HEK293 (cell line): ENCODE measurements at regions not wholly inside any gene's neighbourhood (a gene's known extent, or its start where the extent isn't known, plus 50 kb on each side); places are given as distances from the start of the nearest gene placed in this dataset.

ENCODE experiments used
- CTCF ChIA-PET: fragments of 350-600 bp; formaldehyde crosslinking; extraction: SDS; loops from one replicate; lab custom pipeline; 2021; ENCODE audit warnings: antibody characterized with exemption; lab: Yijun Ruan, JAX
- POLR2A ChIA-PET: fragments of 300-600 bp; formaldehyde crosslinking; extraction: SDS; loops from one replicate; lab custom pipeline; 2020; ENCODE audit warnings: antibody characterized with exemption, inconsistent platforms; lab: Yijun Ruan, JAX
- H3K27ac ChIP-seq: fragments of 200-500 bp; sonication (Bioruptor generic); 2 replicates; pipeline ENCODE4 v1.5.1; 2014; ENCODE audit warnings: low read depth, low read length, control low read depth, inconsistent platforms; ENCODE audit errors: extremely low read depth
- H3K36me3 ChIP-seq, 2 experiments: fragments of 200-500 bp in 1 of 2; sonication (Bioruptor generic) in 1 of 2; 1 replicate in 1 of 2; 2 replicates in 1 of 2; pipeline ENCODE4 v1.5.1; 2014 to 2017; ENCODE audit warnings: inconsistent platforms in 2 of 2, low read length in 2 of 2; ENCODE audit not compliant: control insufficient read depth in 2 of 2, insufficient read depth in 1 of 2
- H3K4me1 ChIP-seq: fragments of 200-500 bp; sonication (Bioruptor generic); 2 replicates; pipeline ENCODE4 v1.5.1; 2014; ENCODE audit warnings: mild to moderate bottlenecking, low read length, inconsistent platforms; ENCODE audit not compliant: control insufficient read depth, insufficient read depth
- H3K4me3 ChIP-seq: 2 replicates; pipeline ENCODE4 v1.5.1; 2011; ENCODE audit warnings: low read depth, mild to moderate bottlenecking, control low read depth, low read length, moderate library complexity
- H3K9me3 ChIP-seq: fragments of 200-500 bp; sonication (Bioruptor generic); 2 replicates; pipeline ENCODE4 v1.5.1; 2014; ENCODE audit warnings: low read depth, low read length, inconsistent platforms; ENCODE audit not compliant: control insufficient read depth, insufficient read depth
- GLIS1 ChIP-seq: fragments of 450-650 bp; formaldehyde crosslinking; IDR thresholded peaks from 2 replicates; pipeline ENCODE4 v1.5.1; 2016; ENCODE audit warnings: missing biosample characterization, missing genetic modification characterization
- KLF10 ChIP-seq: fragments of 450-650 bp; IDR thresholded peaks from 2 replicates; pipeline ENCODE4 v1.5.1; 2018; ENCODE audit warnings: missing biosample characterization, mild to moderate bottlenecking, missing genetic modification characterization
- MYNN ChIP-seq: fragments of 450-650 bp; formaldehyde crosslinking; IDR thresholded peaks from 2 replicates; pipeline ENCODE4 v1.5.1; 2016; ENCODE audit warnings: missing biosample characterization, missing genetic modification characterization, borderline replicate concordance
- SP7 ChIP-seq: fragments of 450-650 bp; formaldehyde crosslinking; IDR thresholded peaks from 2 replicates; pipeline ENCODE4 v1.5.1; 2016; ENCODE audit warnings: missing biosample characterization, missing genetic modification characterization
- WT1 ChIP-seq: fragments of 450-650 bp; formaldehyde crosslinking; IDR thresholded peaks from 2 replicates; pipeline ENCODE4 v1.5.1; 2016; ENCODE audit warnings: missing biosample characterization, missing genetic modification characterization
- ZNF302 ChIP-seq: fragments of 450-650 bp; formaldehyde crosslinking; IDR thresholded peaks from 2 replicates; pipeline ENCODE4 v1.5.1; 2016; ENCODE audit warnings: missing biosample characterization, missing genetic modification characterization, low read depth
- ZNF501 ChIP-seq: fragments of 450-650 bp; formaldehyde crosslinking; IDR thresholded peaks from 2 replicates; pipeline ENCODE4 v1.5.1; 2016; ENCODE audit warnings: missing biosample characterization, missing genetic modification characterization
- ZNF549 ChIP-seq: fragments of 450-650 bp; IDR thresholded peaks from 2 replicates; pipeline ENCODE4 v1.5.1; 2018; ENCODE audit warnings: missing biosample characterization, missing genetic modification characterization, mild to moderate bottlenecking, inconsistent platforms, moderate library complexity
- ZNF660 ChIP-seq: fragments of 450-650 bp; IDR thresholded peaks from 2 replicates; pipeline ENCODE4 v1.5.1; 2018; ENCODE audit warnings: missing biosample characterization, mild to moderate bottlenecking, missing genetic modification characterization
- ZNF664 ChIP-seq: fragments of 450-650 bp; formaldehyde crosslinking; IDR thresholded peaks from 2 replicates; pipeline ENCODE4 v1.5.1; 2016; ENCODE audit warnings: missing biosample characterization, missing genetic modification characterization
- ZNF792 ChIP-seq: fragments of 450-650 bp; formaldehyde crosslinking; IDR thresholded peaks from 2 replicates; pipeline ENCODE4 v1.5.1; 2016; ENCODE audit warnings: missing biosample characterization, missing genetic modification characterization
- ZXDB ChIP-seq: fragments of 450-650 bp; formaldehyde crosslinking; IDR thresholded peaks from 2 replicates; pipeline ENCODE4 v1.5.1; 2016; ENCODE audit warnings: missing biosample characterization, missing genetic modification characterization
- TF ChIP-seq, protein P1 (sequence below): fragments of 450-650 bp; formaldehyde crosslinking; IDR thresholded peaks from 2 replicates; pipeline ENCODE4 v1.5.1; 2016; ENCODE audit warnings: missing biosample characterization, missing genetic modification characterization
- TF ChIP-seq, protein P2 (sequence below): fragments of 450-650 bp; formaldehyde crosslinking; IDR thresholded peaks from 2 replicates; pipeline ENCODE4 v1.5.1; 2016; ENCODE audit warnings: missing biosample characterization, missing genetic modification characterization
- TF ChIP-seq, protein P3 (sequence below): fragments of 450-650 bp; formaldehyde crosslinking; IDR thresholded peaks from 2 replicates; pipeline ENCODE4 v1.5.1; 2016; ENCODE audit warnings: missing biosample characterization, missing genetic modification characterization
- TF ChIP-seq, protein P4 (sequence below): fragments of 450-650 bp; formaldehyde crosslinking; IDR thresholded peaks from 2 replicates; pipeline ENCODE4 v1.5.1; 2016; ENCODE audit warnings: missing biosample characterization, missing genetic modification characterization, low read depth
- TF ChIP-seq, protein P5 (sequence below): fragments of 450-650 bp; formaldehyde crosslinking; IDR thresholded peaks from 2 replicates; pipeline ENCODE4 v1.5.1; 2016; ENCODE audit warnings: missing biosample characterization, missing genetic modification characterization, low read depth
- TF ChIP-seq, protein P6 (sequence below): fragments of 450-650 bp; formaldehyde crosslinking; IDR thresholded peaks from 2 replicates; pipeline ENCODE4 v1.5.1; 2017; ENCODE audit warnings: missing biosample characterization, missing genetic modification characterization
- TF ChIP-seq, protein P7 (sequence below): fragments of 450-650 bp; formaldehyde crosslinking; IDR thresholded peaks from 2 replicates; pipeline ENCODE4 v1.5.1; 2016; ENCODE audit warnings: missing biosample characterization, missing genetic modification characterization

DNA sequence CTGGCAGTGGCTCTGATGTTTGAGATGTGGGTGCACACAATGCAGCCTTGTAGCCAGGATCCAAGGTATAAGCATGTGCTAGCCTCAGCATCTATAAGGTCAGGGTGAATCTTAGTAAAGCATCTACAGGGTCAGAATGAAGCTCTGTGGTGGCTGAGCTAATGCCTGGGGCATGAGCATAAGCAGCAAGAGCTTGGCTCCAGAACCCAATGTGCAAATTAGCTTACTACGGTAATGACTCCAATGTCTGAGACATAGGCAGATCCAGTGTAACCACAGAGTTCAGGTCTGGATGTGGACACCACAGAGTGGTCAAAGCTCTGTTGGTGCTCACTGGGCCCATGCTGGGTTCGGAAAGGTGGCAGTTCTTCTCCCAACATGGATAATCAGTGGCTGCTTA, 304.5 kb upstream of the NECTIN3 start:
- no peaks in the 10 kb centered on the region for H3K4me1 ChIP-seq
- H3K27ac ChIP-seq = no peak overlapping the region
- H3K36me3 ChIP-seq = no peaks in the 10 kb centered on the region
- ChIA-PET CTCF (no interaction called here), POLR2A (no interaction called here)
- no peak overlapping the region for H3K4me3 ChIP-seq
- TF ChIP-seq, protein P1, sequence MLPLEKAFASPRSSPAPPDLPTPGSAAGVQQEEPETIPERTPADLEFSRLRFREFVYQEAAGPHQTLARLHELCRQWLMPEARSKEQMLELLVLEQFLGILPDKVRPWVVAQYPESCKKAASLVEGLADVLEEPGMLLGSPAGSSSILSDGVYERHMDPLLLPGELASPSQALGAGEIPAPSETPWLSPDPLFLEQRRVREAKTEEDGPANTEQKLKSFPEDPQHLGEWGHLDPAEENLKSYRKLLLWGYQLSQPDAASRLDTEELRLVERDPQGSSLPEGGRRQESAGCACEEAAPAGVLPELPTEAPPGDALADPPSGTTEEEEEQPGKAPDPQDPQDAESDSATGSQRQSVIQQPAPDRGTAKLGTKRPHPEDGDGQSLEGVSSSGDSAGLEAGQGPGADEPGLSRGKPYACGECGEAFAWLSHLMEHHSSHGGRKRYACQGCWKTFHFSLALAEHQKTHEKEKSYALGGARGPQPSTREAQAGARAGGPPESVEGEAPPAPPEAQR (tag by site-specific recombination) = no peak
- TF ChIP-seq MYNN (tag by site-specific recombination) (no peak), ZNF549 (tag by site-specific recombination) (no peak), GLIS1 (tag by site-specific recombination) (no peak), ZNF664 (no peak), ZNF302 (tag by site-specific recombination) (no peak), ZNF792 (tag by site-specific recombination) (no peak), SP7 (tag by site-specific recombination) (no peak), ZXDB (tag by site-specific recombination) (no peak), WT1 (tag by site-specific recombination) (no peak), ZNF501 (tag by site-specific recombination) (no peak), KLF10 (tag by site-specific recombination) (no peak), ZNF660 (tag by site-specific recombination) (no peak)
- TF ChIP-seq, protein P2, sequence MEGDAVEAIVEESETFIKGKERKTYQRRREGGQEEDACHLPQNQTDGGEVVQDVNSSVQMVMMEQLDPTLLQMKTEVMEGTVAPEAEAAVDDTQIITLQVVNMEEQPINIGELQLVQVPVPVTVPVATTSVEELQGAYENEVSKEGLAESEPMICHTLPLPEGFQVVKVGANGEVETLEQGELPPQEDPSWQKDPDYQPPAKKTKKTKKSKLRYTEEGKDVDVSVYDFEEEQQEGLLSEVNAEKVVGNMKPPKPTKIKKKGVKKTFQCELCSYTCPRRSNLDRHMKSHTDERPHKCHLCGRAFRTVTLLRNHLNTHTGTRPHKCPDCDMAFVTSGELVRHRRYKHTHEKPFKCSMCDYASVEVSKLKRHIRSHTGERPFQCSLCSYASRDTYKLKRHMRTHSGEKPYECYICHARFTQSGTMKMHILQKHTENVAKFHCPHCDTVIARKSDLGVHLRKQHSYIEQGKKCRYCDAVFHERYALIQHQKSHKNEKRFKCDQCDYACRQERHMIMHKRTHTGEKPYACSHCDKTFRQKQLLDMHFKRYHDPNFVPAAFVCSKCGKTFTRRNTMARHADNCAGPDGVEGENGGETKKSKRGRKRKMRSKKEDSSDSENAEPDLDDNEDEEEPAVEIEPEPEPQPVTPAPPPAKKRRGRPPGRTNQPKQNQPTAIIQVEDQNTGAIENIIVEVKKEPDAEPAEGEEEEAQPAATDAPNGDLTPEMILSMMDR = no peak
- TF ChIP-seq, protein P3, sequence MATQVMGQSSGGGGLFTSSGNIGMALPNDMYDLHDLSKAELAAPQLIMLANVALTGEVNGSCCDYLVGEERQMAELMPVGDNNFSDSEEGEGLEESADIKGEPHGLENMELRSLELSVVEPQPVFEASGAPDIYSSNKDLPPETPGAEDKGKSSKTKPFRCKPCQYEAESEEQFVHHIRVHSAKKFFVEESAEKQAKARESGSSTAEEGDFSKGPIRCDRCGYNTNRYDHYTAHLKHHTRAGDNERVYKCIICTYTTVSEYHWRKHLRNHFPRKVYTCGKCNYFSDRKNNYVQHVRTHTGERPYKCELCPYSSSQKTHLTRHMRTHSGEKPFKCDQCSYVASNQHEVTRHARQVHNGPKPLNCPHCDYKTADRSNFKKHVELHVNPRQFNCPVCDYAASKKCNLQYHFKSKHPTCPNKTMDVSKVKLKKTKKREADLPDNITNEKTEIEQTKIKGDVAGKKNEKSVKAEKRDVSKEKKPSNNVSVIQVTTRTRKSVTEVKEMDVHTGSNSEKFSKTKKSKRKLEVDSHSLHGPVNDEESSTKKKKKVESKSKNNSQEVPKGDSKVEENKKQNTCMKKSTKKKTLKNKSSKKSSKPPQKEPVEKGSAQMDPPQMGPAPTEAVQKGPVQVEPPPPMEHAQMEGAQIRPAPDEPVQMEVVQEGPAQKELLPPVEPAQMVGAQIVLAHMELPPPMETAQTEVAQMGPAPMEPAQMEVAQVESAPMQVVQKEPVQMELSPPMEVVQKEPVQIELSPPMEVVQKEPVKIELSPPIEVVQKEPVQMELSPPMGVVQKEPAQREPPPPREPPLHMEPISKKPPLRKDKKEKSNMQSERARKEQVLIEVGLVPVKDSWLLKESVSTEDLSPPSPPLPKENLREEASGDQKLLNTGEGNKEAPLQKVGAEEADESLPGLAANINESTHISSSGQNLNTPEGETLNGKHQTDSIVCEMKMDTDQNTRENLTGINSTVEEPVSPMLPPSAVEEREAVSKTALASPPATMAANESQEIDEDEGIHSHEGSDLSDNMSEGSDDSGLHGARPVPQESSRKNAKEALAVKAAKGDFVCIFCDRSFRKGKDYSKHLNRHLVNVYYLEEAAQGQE = no peak
- TF ChIP-seq, protein P4, sequence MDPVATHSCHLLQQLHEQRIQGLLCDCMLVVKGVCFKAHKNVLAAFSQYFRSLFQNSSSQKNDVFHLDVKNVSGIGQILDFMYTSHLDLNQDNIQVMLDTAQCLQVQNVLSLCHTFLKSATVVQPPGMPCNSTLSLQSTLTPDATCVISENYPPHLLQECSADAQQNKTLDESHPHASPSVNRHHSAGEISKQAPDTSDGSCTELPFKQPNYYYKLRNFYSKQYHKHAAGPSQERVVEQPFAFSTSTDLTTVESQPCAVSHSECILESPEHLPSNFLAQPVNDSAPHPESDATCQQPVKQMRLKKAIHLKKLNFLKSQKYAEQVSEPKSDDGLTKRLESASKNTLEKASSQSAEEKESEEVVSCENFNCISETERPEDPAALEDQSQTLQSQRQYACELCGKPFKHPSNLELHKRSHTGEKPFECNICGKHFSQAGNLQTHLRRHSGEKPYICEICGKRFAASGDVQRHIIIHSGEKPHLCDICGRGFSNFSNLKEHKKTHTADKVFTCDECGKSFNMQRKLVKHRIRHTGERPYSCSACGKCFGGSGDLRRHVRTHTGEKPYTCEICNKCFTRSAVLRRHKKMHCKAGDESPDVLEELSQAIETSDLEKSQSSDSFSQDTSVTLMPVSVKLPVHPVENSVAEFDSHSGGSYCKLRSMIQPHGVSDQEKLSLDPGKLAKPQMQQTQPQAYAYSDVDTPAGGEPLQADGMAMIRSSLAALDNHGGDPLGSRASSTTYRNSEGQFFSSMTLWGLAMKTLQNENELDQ (tag by site-specific recombination) = no peak
- TF ChIP-seq, protein P5, sequence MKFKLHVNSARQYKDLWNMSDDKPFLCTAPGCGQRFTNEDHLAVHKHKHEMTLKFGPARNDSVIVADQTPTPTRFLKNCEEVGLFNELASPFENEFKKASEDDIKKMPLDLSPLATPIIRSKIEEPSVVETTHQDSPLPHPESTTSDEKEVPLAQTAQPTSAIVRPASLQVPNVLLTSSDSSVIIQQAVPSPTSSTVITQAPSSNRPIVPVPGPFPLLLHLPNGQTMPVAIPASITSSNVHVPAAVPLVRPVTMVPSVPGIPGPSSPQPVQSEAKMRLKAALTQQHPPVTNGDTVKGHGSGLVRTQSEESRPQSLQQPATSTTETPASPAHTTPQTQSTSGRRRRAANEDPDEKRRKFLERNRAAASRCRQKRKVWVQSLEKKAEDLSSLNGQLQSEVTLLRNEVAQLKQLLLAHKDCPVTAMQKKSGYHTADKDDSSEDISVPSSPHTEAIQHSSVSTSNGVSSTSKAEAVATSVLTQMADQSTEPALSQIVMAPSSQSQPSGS (tag by site-specific recombination) = no peak
- TF ChIP-seq, protein P6, sequence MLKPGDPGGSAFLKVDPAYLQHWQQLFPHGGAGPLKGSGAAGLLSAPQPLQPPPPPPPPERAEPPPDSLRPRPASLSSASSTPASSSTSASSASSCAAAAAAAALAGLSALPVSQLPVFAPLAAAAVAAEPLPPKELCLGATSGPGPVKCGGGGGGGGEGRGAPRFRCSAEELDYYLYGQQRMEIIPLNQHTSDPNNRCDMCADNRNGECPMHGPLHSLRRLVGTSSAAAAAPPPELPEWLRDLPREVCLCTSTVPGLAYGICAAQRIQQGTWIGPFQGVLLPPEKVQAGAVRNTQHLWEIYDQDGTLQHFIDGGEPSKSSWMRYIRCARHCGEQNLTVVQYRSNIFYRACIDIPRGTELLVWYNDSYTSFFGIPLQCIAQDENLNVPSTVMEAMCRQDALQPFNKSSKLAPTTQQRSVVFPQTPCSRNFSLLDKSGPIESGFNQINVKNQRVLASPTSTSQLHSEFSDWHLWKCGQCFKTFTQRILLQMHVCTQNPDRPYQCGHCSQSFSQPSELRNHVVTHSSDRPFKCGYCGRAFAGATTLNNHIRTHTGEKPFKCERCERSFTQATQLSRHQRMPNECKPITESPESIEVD (tag by site-specific recombination) = no peak
- TF ChIP-seq, protein P7, sequence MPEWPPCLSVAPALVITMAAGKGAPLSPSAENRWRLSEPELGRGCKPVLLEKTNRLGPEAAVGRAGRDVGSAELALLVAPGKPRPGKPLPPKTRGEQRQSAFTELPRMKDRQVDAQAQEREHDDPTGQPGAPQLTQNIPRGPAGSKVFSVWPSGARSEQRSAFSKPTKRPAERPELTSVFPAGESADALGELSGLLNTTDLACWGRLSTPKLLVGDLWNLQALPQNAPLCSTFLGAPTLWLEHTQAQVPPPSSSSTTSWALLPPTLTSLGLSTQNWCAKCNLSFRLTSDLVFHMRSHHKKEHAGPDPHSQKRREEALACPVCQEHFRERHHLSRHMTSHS (tag by site-specific recombination) = no peak
- no peaks in the 10 kb centered on the region for H3K9me3 ChIP-seq
